ENCODE measurements at regions not wholly inside any gene's neighbourhood (a gene's known extent, or its start where the extent isn't known, plus 50 kb on each side); places are given as distances from the start of the nearest gene placed in this dataset.

DNA sequence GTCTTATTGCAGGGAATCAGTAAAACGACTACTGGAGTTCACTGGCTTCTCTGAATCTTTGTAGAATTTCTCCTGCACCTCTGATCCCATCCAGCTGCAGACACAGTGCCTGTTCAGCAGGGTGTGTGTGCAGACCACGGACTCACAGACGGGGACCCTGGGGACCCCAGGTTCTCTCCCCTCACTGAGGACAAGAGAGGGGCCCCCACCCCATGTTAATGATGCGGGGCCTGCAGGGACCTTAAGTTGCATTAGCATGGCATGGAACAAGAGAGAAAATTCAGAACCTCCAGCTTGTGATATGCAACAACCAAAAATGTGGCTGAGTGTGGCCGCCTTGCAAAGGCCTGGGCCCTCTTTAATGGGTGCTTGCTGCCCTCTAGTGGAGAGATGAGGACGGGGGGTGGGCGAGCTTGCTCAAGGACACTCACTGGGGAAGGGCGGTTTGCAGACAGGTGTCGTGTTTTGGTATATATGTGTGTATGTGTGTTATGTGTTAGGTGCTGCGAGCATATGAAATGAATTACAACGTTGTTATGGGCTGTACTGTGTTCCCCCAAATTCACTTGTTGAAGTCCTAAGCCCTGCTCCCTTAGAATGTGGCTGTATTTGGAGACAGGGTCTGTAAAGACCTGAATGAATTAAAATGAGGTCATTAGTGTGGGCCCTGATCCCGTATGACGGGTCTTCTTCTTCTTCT lies 84.4 kb upstream of the SEPTIN5 start (continued):
- TF ChIP-seq, protein P1, sequence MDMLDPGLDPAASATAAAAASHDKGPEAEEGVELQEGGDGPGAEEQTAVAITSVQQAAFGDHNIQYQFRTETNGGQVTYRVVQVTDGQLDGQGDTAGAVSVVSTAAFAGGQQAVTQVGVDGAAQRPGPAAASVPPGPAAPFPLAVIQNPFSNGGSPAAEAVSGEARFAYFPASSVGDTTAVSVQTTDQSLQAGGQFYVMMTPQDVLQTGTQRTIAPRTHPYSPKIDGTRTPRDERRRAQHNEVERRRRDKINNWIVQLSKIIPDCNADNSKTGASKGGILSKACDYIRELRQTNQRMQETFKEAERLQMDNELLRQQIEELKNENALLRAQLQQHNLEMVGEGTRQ (CRISPR knock-in tag; IDR thresholded peaks at IDR 0.05): no peak; the same call in 1 of the 2 replicates
- TF ChIP-seq CXXC5 (CRISPR knock-in tag; IDR thresholded peaks at IDR 0.05) (0 out of 2 replicates have a peak, but pooled peaks have one; percentile 53), CAMTA2 (CRISPR knock-in tag; conservative IDR thresholded peaks at IDR 0.05) (no peak), SRF (CRISPR knock-in tag; IDR thresholded peaks at IDR 0.05) (peak in 1 of 2 experiments; percentile 16; a peak in 1 of 4 replicates), ARNT (IDR thresholded peaks at IDR 0.05) (peak in 1 of 2 experiments; percentile 92; a peak in 1 of 4 replicates), ZBTB1 (CRISPR knock-in tag; IDR thresholded peaks at IDR 0.05; ENCODE audit: borderline replicate concordance, low read depth) (no peak), GABPA (tag; conservative IDR thresholded peaks at IDR 0.05; ENCODE audit: low read depth) (no peak), RBBP5 (IDR thresholded peaks at IDR 0.05; ENCODE audit: borderline replicate concordance, insufficient read depth, low read length, poor library complexity, severe bottlenecking) (no peak), ZBTB49 (CRISPR knock-in tag; IDR thresholded peaks at IDR 0.05; ENCODE audit: borderline replicate concordance) (no peak), PRMT5 (CRISPR knock-in tag; IDR thresholded peaks at IDR 0.05) (no peak), CTCFL (IDR thresholded peaks at IDR 0.05; ENCODE audit: borderline replicate concordance, insufficient read depth, low read depth, low read length, poor library complexity, severe bottlenecking) (peak; percentile 11), ZNF197 (CRISPR knock-in tag; IDR thresholded peaks at IDR 0.05; ENCODE audit: low read depth) (no peak), FOXA3 (CRISPR knock-in tag; conservative IDR thresholded peaks at IDR 0.05 in 1 of 2, IDR thresholded peaks at IDR 0.05 in 1 of 2) (no peak)
- TF ChIP-seq, protein P2, sequence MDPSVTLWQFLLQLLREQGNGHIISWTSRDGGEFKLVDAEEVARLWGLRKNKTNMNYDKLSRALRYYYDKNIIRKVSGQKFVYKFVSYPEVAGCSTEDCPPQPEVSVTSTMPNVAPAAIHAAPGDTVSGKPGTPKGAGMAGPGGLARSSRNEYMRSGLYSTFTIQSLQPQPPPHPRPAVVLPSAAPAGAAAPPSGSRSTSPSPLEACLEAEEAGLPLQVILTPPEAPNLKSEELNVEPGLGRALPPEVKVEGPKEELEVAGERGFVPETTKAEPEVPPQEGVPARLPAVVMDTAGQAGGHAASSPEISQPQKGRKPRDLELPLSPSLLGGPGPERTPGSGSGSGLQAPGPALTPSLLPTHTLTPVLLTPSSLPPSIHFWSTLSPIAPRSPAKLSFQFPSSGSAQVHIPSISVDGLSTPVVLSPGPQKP (CRISPR knock-in tag; IDR thresholded peaks at IDR 0.05): no peak
- TF ChIP-seq, protein P3, sequence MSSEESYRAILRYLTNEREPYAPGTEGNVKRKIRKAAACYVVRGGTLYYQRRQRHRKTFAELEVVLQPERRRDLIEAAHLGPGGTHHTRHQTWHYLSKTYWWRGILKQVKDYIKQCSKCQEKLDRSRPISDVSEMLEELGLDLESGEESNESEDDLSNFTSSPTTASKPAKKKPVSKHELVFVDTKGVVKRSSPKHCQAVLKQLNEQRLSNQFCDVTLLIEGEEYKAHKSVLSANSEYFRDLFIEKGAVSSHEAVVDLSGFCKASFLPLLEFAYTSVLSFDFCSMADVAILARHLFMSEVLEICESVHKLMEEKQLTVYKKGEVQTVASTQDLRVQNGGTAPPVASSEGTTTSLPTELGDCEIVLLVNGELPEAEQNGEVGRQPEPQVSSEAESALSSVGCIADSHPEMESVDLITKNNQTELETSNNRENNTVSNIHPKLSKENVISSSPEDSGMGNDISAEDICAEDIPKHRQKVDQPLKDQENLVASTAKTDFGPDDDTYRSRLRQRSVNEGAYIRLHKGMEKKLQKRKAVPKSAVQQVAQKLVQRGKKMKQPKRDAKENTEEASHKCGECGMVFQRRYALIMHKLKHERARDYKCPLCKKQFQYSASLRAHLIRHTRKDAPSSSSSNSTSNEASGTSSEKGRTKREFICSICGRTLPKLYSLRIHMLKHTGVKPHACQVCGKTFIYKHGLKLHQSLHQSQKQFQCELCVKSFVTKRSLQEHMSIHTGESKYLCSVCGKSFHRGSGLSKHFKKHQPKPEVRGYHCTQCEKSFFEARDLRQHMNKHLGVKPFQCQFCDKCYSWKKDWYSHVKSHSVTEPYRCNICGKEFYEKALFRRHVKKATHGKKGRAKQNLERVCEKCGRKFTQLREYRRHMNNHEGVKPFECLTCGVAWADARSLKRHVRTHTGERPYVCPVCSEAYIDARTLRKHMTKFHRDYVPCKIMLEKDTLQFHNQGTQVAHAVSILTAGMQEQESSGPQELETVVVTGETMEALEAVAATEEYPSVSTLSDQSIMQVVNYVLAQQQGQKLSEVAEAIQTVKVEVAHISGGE (CRISPR knock-in tag; IDR thresholded peaks at IDR 0.05): 0 out of 6 replicates have a peak, but pooled peaks of 2 of the 3 experiments have one; percentile 8 to 27
